Stimulated activated CD4-positive, alpha-beta T cell treated with anti-CD3 and anti-CD28 coated beads, Interleukin-1b, Interleukin-23, amount 100 ng/mL, for 24 hours (primary cell): ENCODE measurements at regions not wholly inside any gene's neighbourhood (a gene's known extent, or its start where the extent isn't known, plus 50 kb on each side); places are given as distances from the start of the nearest gene placed in this dataset.

Experiments used
- DNase-seq, 4 experiments: peaks; one replicate each; pipeline ENCODE4 v3.0.0-alpha.2; 2020; ENCODE audit warnings: low read depth in 4 of 4, low spot score in 1 of 4

- DNase-seq, result no peak
Observed at GRCh38 chr12:92278378-92278828, 132.8 kb upstream of the BTG1 start.

- no peak for DNase-seq
Observed at GRCh38 chr12:92277795-92278194, 132.1 kb upstream of the BTG1 start.

GRCh38 chr12:92276276-92276675 lies 130.6 kb upstream of the BTG1 start:
- no peak for DNase-seq

- DNase-seq, result no peak
Observed at GRCh38 chr12:92275443-92276154, 130.0 kb upstream of the BTG1 start.

GRCh38 chr12:92273076-92273475 lies 127.4 kb upstream of the BTG1 start:
- no peak for DNase-seq

GRCh38 chr12:92272061-92272964 lies 126.7 kb upstream of the BTG1 start:
- no peak for DNase-seq

- DNase-seq, result no peak
Observed at GRCh38 chr12:92271341-92271740, 125.7 kb upstream of the BTG1 start.

GRCh38 chr12:92270521-92270920 lies 124.9 kb upstream of the BTG1 start:
- no peak for DNase-seq

- no peak for DNase-seq
Observed at GRCh38 chr12:92268946-92269345, 123.3 kb upstream of the BTG1 start.

GRCh38 chr12:92261692-92262091 lies 116.0 kb upstream of the BTG1 start:
- no peak for DNase-seq

- DNase-seq, result no peak
Observed at GRCh38 chr12:92261071-92261470, 115.4 kb upstream of the BTG1 start.

- no peak for DNase-seq
Observed at GRCh38 chr12:92259696-92260251, 114.1 kb upstream of the BTG1 start.

GRCh38 chr12:92259291-92259690 lies 113.6 kb upstream of the BTG1 start:
- no peak for DNase-seq

GRCh38 chr12:92257261-92257660 lies 111.6 kb upstream of the BTG1 start:
- no peak for DNase-seq

GRCh38 chr12:92255741-92256140 lies 110.1 kb upstream of the BTG1 start:
- no peak for DNase-seq

GRCh38 chr12:92253301-92253700 lies 107.7 kb upstream of the BTG1 start:
- no peak for DNase-seq

- DNase-seq, result no peak
Observed at GRCh38 chr12:92248977-92249376, 103.3 kb upstream of the BTG1 start.

- no peak for DNase-seq
Observed at GRCh38 chr12:92244036-92244435, 98.4 kb upstream of the BTG1 start.

GRCh38 chr12:92242907-92243306 lies 97.3 kb upstream of the BTG1 start:
- DNase-seq, result no peak

GRCh38 chr12:92237762-92238523 lies 92.3 kb upstream of the BTG1 start:
- no peak for DNase-seq

- no peak for DNase-seq
Observed at GRCh38 chr12:92237262-92237661, 91.6 kb upstream of the BTG1 start.
